KMS-11 (cell line): ENCODE measurements at regions not wholly inside any gene's neighbourhood (a gene's known extent, or its start where the extent isn't known, plus 50 kb on each side); places are given as distances from the start of the nearest gene placed in this dataset.
"Not testable (repeated sequence)": the region's sequence is repeated elsewhere in the genome, so short reads cannot be mapped to it uniquely, and the experiment has no call there.

Experiments
- H2AFZ ChIP-seq: fragments of 200-600 bp; sonication (generic); 2 replicates; pipeline ENCODE4 v1.6.1; 2016; ENCODE audit warnings: antibody characterized with exemption, mixed run types, low read depth
- H3K27ac ChIP-seq: fragments of 200-600 bp; sonication (generic); 2 replicates; pipeline ENCODE4 v1.6.1; 2016; ENCODE audit warnings: mild to moderate bottlenecking, mixed run types
- H3K27me3 ChIP-seq: fragments of 200-600 bp; sonication (generic); 2 replicates; pipeline ENCODE4 v1.6.1; 2017; ENCODE audit warnings: mild to moderate bottlenecking, low read depth, mixed run types, moderate library complexity; ENCODE audit not compliant: insufficient read depth
- H3K36me3 ChIP-seq: fragments of 200-600 bp; sonication (generic); 2 replicates; pipeline ENCODE4 v1.6.1; 2017; ENCODE audit warnings: mild to moderate bottlenecking, mixed run types; ENCODE audit not compliant: insufficient read depth
- H3K4me1 ChIP-seq: fragments of 200-600 bp; sonication (generic); 2 replicates; pipeline ENCODE4 v1.6.1; 2016; ENCODE audit warnings: mild to moderate bottlenecking, low read depth, mixed run types; ENCODE audit not compliant: poor library complexity, severe bottlenecking
- H3K4me2 ChIP-seq: fragments of 200-600 bp; sonication (generic); 2 replicates; pipeline ENCODE4 v1.7.0; 2016; ENCODE audit warnings: mild to moderate bottlenecking, mixed run types
- H3K4me3 ChIP-seq: fragments of 200-600 bp; sonication (generic); IDR thresholded peaks from 2 replicates; pipeline ENCODE4 v1.6.1; 2017; ENCODE audit warnings: low read depth, low read length, mixed read lengths; ENCODE audit not compliant: insufficient read depth
- H3K79me2 ChIP-seq: fragments of 200-600 bp; sonication (generic); 2 replicates; pipeline ENCODE4 v1.6.1; 2016; ENCODE audit warnings: low read depth, mixed run types; ENCODE audit not compliant: insufficient read depth
- H3K9ac ChIP-seq: fragments of 200-600 bp; sonication (generic); 2 replicates; pipeline ENCODE4 v1.6.1; 2016; ENCODE audit warnings: mild to moderate bottlenecking, mixed run types
- H4K20me1 ChIP-seq: fragments of 200-600 bp; sonication (generic); 2 replicates; pipeline ENCODE4 v1.6.1; 2016; ENCODE audit warnings: mild to moderate bottlenecking, mixed run types; ENCODE audit not compliant: insufficient read depth
- TF ChIP-seq, protein P1 (sequence below): fragments of 200-600 bp; sonication (generic); conservative IDR thresholded peaks from 2 replicates; pipeline ENCODE4 v1.6.1; 2017; ENCODE audit warnings: low read depth, mild to moderate bottlenecking, antibody characterized with exemption, low read length, moderate library complexity, mixed read lengths

- no peaks in the 10 kb centered on the region for H3K79me2 ChIP-seq
- no peaks in the 10 kb centered on the region for H4K20me1 ChIP-seq
- H3K4me2 ChIP-seq, result no peak overlapping the region
- no peaks in the 10 kb centered on the region for H3K36me3 ChIP-seq
- TF ChIP-seq, protein P1, sequence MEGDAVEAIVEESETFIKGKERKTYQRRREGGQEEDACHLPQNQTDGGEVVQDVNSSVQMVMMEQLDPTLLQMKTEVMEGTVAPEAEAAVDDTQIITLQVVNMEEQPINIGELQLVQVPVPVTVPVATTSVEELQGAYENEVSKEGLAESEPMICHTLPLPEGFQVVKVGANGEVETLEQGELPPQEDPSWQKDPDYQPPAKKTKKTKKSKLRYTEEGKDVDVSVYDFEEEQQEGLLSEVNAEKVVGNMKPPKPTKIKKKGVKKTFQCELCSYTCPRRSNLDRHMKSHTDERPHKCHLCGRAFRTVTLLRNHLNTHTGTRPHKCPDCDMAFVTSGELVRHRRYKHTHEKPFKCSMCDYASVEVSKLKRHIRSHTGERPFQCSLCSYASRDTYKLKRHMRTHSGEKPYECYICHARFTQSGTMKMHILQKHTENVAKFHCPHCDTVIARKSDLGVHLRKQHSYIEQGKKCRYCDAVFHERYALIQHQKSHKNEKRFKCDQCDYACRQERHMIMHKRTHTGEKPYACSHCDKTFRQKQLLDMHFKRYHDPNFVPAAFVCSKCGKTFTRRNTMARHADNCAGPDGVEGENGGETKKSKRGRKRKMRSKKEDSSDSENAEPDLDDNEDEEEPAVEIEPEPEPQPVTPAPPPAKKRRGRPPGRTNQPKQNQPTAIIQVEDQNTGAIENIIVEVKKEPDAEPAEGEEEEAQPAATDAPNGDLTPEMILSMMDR, result no peak
- H3K4me1 ChIP-seq, result no peaks in the 10 kb centered on the region
- no peaks in the 10 kb centered on the region for H3K27me3 ChIP-seq
- no peak overlapping the region for H3K27ac ChIP-seq
- no peak overlapping the region for H3K9ac ChIP-seq
- no peak overlapping the region for H2AFZ ChIP-seq
- no peak overlapping the region for H3K4me3 ChIP-seq
Observed at GRCh38 chr5:44997506-44997905, 188.8 kb downstream of the MRPS30 start.

GRCh38 chr5:45007102-45007501 lies 198.4 kb downstream of the MRPS30 start:
- H3K4me2 ChIP-seq, H3K79me2 ChIP-seq, H3K9ac ChIP-seq, H3K36me3 ChIP-seq, H3K4me1 ChIP-seq, H3K4me3 ChIP-seq, H4K20me1 ChIP-seq, H3K27me3 ChIP-seq, H2AFZ ChIP-seq, H3K27ac ChIP-seq: not testable (repeated sequence)

DNA sequence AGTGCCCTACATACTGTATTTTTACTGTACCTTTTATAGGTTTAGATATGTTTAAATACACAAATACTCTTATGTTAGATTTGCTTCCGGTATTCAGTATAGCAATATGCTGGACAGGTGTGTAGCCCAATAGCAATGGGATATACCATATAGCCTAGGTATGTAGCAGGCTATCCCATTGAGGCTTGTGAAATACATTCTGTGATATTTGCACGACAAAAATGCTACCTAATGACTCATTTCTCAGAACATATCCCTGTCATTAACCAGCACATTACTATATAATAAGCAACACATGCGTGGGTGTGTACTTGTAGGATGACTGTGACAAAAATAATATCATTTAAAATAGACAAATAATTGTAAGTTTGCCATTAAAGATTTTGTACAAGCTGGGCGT lies 208.8 kb downstream of the MRPS30 start:
- H3K27me3 ChIP-seq, result no peaks in the 10 kb centered on the region
- no peak overlapping the region for H3K4me3 ChIP-seq
- TF ChIP-seq, protein P1, result no peak
- no peaks in the 10 kb centered on the region for H3K36me3 ChIP-seq
- no peaks in the 10 kb centered on the region for H3K4me1 ChIP-seq
- H4K20me1 ChIP-seq, result no peaks in the 10 kb centered on the region
- no peaks in the 10 kb centered on the region for H3K79me2 ChIP-seq
- H3K27ac ChIP-seq, result no peak overlapping the region
- no peak overlapping the region for H3K4me2 ChIP-seq
- no peak overlapping the region for H2AFZ ChIP-seq
- H3K9ac ChIP-seq, result no peak overlapping the region

DNA sequence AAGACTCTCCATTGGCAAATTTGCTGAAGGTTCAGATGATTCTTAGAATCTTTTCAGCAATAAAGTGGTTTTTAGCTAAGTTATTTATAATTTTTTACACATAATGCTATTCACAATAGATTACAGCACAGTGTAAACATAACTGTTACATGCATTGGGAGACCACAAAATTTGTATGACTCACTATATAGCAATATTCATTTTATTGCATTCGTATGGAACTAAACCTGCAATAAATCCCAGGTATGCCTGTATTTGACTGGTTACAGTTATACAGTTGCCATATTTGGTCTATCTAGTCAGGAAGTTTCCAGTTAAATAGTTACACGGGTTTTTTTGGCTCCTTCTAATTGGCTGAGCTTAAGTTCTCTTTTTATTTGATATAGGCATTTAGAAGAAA lies 220.8 kb downstream of the MRPS30 start:
- Histone ChIP-seq H3K36me3 (no peaks in the 10 kb centered on the region), H3K27me3 (no peaks in the 10 kb centered on the region), H3K4me1 (no peaks in the 10 kb centered on the region), H2AFZ (no peak overlapping the region), H4K20me1 (no peaks in the 10 kb centered on the region), H3K4me2 (no peak overlapping the region), H3K79me2 (no peaks in the 10 kb centered on the region), H3K9ac (no peak overlapping the region), H3K4me3 (no peak overlapping the region), H3K27ac (no peak overlapping the region)
- TF ChIP-seq, protein P1, result no peak

- Histone ChIP-seq H3K36me3 (no peaks in the 10 kb centered on the region), H3K27ac (no peak overlapping the region), H3K79me2 (no peaks in the 10 kb centered on the region), H3K27me3 (no peaks in the 10 kb centered on the region), H4K20me1 (no peaks in the 10 kb centered on the region), H3K9ac (no peak overlapping the region), H3K4me3 (no peak overlapping the region), H3K4me2 (no peak overlapping the region), H2AFZ (no peak overlapping the region), H3K4me1 (no peaks in the 10 kb centered on the region)
- TF ChIP-seq, protein P1, result no peak
Observed at GRCh38 chr5:45035991-45036390, 227.2 kb downstream of the MRPS30 start.
